ENCODE measurements at regions not wholly inside any gene's neighbourhood (a gene's known extent, or its start where the extent isn't known, plus 50 kb on each side); places are given as distances from the start of the nearest gene placed in this dataset.
"Not testable (repeated sequence)": the region's sequence is repeated elsewhere in the genome, so short reads cannot be mapped to it uniquely, and the experiment has no call there.

DNA sequence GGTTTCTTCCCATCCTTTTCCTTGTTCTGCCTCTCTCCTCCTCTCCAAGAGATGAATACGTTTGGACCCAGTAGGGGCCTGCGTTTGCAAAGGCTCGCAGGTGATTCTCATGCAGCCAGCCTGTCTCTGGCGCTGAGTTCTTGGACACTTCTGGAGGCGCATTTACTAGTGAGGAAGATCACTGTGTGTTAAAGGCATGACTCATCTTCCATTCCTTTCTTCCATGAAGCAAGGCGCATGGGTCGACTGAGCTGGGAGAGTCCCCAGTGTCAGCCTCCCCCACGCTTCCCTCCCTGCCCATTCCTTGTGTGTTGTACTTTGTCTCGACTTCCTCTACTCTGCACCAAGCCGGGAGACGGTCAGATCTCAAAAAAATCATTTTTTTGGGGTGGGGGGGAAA, 159.9 kb upstream of the EEF2KMT start:
- Mint-ChIP-seq H3K9me3 (no peaks in the 10 kb centered on the region), H3K4me1 (no peaks in the 10 kb centered on the region), H3K27ac (no peak overlapping the region), H3K4me3 (no peak overlapping the region), H3K27me3 (peaks cover 25% of the 10 kb centered on the region)
- DNase-seq = no peak
- no peak for ATAC-seq

GRCh38 chr16:5252791-5253190, 155.2 kb upstream of the EEF2KMT start:
- Mint-ChIP-seq H3K27ac (no peak overlapping the region), H3K4me1 (no peaks in the 10 kb centered on the region), H3K9me3 (no peaks in the 10 kb centered on the region), H3K27me3 (peaks cover 33% of the 10 kb centered on the region), H3K4me3 (no peak overlapping the region)
- DNase-seq (no peak), ATAC-seq (no peak)

DNA sequence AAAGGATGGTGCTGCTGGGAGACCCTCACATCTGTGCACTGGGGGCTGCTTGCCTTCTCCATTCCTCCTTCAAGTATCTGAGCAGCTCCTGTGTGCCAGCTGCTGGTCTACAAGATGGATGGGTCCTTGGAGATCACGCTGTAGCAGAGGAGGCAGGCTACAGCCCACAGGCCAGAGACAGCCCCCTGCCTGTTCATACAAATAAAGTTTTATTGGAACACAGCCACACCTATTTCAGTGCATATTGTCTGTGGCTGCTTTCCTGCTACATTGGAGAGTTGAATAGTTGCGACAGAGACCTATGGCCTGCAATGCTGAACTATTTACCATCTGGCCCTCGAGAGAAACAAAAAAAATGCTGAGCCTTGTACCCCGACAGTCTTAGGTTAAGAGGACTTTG, 149.8 kb upstream of the EEF2KMT start:
- H3K27me3 Mint-ChIP-seq = peaks cover 21% of the 10 kb centered on the region
- ATAC-seq, H3K9me3 Mint-ChIP-seq: not testable (repeated sequence)

GRCh38 chr16:5240278-5240626, 142.7 kb upstream of the EEF2KMT start:
- H3K4me1 Mint-ChIP-seq, H3K9me3 Mint-ChIP-seq, ATAC-seq, H3K27ac Mint-ChIP-seq, DNase-seq, H3K4me3 Mint-ChIP-seq: not testable (repeated sequence)
- peaks cover 53% of the 10 kb centered on the region for H3K27me3 Mint-ChIP-seq

More for the DNA sequence above, 149.8 kb upstream of the EEF2KMT start:
- not testable (repeated sequence) for DNase-seq, H3K4me3 Mint-ChIP-seq, H3K4me1 Mint-ChIP-seq, H3K27ac Mint-ChIP-seq

- H3K4me1 Mint-ChIP-seq, H3K27ac Mint-ChIP-seq, H3K9me3 Mint-ChIP-seq: not testable (repeated sequence)
- Mint-ChIP-seq H3K27me3 (peaks cover 48% of the 10 kb centered on the region), H3K4me3 (peak overlapping the region; percentile 44 to 54)
- DNase-seq = peak; percentile 51 to 72
- peak; percentile 60 for ATAC-seq
These were observed 142.1 kb upstream of the EEF2KMT start for GRCh38 chr16:5239472-5240277.

GRCh38 chr16:5235119-5235518, 137.5 kb upstream of the EEF2KMT start:
- Mint-ChIP-seq H3K27ac (no peak overlapping the region), H3K9me3 (no peaks in the 10 kb centered on the region), H3K4me1 (peaks cover 6% of the 10 kb centered on the region), H3K4me3 (no peak overlapping the region), H3K27me3 (peaks cover 57% of the 10 kb centered on the region)
- ATAC-seq = no peak
- no peak for DNase-seq

DNA sequence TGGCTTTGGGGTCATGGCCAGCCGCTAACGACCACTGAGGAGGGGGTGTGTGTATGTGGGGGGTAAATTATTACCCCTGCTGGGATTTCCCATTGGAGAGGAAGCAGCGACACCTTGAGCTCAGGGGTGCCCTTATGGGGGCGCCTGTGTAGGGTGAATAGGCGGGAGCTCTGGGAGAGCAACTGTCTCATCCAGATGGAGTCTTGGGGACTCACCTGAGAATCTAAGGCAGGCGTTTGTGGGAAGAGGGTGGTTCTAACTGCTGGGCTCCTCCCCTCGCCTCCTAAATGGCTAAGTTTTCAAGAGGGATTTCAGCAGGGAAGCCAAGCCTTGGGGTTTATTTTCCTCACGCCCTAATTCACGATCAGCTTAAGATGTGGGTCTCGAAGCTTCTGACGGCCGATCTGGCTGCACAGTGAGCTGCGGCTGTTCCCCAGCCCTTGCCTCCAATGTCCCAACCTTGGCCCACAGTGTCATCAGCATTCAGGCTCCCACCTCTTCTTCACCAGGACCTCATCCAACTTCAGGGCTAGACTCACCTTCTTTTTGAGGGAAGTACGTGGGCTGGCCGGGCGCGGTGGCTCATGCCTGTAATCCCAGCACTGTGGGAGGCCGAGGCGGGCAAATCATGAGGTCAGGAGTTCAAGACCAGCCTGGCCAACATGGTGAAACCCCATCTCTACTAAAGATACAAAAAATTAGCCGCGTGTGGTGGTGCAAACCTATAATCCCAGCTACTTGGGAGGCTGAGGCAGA, 136.9 kb upstream of the EEF2KMT start:
- peaks cover 55% of the 10 kb centered on the region for H3K27me3 Mint-ChIP-seq
- peaks cover 6% of the 10 kb centered on the region for H3K4me1 Mint-ChIP-seq
- H3K4me3 Mint-ChIP-seq = no peak overlapping the region
- DNase-seq (no peak), ATAC-seq (no peak)
- H3K27ac Mint-ChIP-seq = peak overlapping the region in 1 of 2 donors; percentile 80
- H3K9me3 Mint-ChIP-seq = no peaks in the 10 kb centered on the region

DNA sequence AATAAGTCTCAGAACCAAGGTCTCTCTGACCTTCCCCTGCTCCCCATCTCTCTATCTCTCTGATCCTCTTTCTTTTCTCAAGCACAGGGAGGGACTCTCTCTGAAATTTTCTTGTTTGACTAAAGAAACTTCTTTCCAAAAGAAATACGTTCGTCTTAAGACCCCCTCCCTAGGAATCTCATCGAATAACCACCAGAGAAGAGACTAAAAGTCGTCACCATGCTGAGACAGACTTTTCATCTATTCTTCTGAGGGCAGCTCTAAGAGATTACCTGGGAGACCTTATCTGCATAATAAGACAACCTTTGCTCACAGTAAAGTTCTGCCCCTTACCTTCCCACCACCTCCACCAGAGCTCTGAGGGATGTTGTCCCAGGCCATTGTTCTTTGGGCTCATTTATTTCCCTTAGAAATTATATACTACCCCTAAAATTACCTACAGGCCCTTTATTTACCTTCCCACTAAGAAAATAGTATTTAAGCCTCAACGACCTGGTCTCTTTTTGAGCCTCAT, 133.7 kb upstream of the EEF2KMT start:
- DNase-seq (no peak), ATAC-seq (no peak)
- Mint-ChIP-seq H3K9me3 (no peaks in the 10 kb centered on the region), H3K27me3 (peaks cover 54% of the 10 kb centered on the region), H3K27ac (no peak overlapping the region), H3K4me3 (no peak overlapping the region), H3K4me1 (no peaks in the 10 kb centered on the region)

- H3K4me3 Mint-ChIP-seq = no peak overlapping the region
- DNase-seq (no peak), ATAC-seq (no peak)
- H3K27me3 Mint-ChIP-seq = peaks cover 53% of the 10 kb centered on the region
- H3K4me1 Mint-ChIP-seq = no peaks in the 10 kb centered on the region
- no peaks in the 10 kb centered on the region for H3K9me3 Mint-ChIP-seq
- H3K27ac Mint-ChIP-seq = no peak overlapping the region
These were observed 130.8 kb upstream of the EEF2KMT start for GRCh38 chr16:5228369-5228768.

- Mint-ChIP-seq H3K27ac (no peak overlapping the region), H3K27me3 (peaks cover 36% of the 10 kb centered on the region)
- no peak for ATAC-seq
These were observed 128.5 kb upstream of the EEF2KMT start for GRCh38 chr16:5225931-5226655.

DNA sequence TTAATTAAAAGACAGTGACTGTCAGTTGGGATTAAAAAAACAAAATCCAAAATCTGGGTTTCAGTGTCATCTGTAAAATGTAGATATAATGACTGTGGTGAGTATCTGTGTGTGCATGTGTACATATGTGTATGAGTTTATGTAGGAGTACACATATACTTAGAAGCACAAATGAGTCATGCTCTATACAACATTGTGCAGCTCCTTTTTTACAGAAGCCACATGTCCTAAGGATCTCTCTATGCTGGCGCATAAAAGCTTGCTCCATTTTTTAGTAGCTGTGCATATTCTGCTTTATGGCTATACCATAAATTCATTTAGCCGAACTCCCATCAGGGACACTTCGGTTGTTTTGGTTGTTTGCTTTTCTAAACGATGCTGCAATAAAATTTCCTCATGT, 125.2 kb upstream of the EEF2KMT start:
- Mint-ChIP-seq H3K9me3 (no peaks in the 10 kb centered on the region), H3K4me1 (no peaks in the 10 kb centered on the region), H3K27ac (no peak overlapping the region), H3K4me3 (no peak overlapping the region), H3K27me3 (peaks cover 43% of the 10 kb centered on the region)
- ATAC-seq = no peak
- DNase-seq = no peak

More at GRCh38 chr16:5225931-5226655, 128.5 kb upstream of the EEF2KMT start:
- Mint-ChIP-seq H3K4me3 (no peak overlapping the region), H3K9me3 (no peaks in the 10 kb centered on the region), H3K4me1 (no peaks in the 10 kb centered on the region)
- no peak for DNase-seq

DNA sequence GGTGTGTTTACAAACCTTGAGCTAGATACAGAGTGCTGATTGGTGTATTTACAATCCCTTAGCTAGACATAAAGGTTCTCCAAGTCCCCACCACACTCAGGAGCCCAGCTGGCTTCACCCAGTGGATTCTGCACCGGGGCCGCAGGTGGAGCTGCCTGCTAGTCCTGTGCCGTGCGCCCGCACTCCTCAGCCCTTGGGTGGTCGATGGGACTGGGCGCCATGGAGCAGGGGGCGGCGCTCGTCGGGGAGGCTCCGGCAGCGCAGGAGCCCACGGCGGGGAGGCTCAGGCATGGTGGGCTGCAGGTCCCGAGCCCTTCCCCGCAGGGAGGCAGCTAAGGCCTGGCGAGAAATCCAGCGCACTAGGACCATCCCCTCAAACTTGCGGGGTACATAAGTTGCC, 124.2 kb upstream of the EEF2KMT start:
- not testable (repeated sequence) for H3K27ac Mint-ChIP-seq, DNase-seq, ATAC-seq, H3K4me3 Mint-ChIP-seq, H3K9me3 Mint-ChIP-seq, H3K4me1 Mint-ChIP-seq
- H3K27me3 Mint-ChIP-seq = peaks cover 43% of the 10 kb centered on the region

DNA sequence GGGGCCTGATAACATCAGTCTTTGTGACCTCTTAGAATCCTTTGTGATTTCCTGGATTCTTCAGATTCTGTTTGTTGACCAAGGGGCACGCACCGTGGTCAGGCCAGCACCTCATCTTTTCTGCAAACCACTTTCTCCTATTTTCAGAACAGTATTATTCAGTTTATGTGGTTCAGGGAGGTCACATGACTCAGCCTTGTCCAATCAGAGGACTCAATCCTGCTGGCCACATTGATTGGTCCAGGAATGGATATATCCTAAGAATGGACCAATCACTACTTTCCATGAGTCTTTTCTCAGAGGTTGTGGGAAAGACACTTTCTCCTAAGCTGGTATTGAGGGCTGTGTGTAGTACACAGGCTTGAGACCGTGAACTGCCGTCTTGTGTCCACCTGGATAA, 123.1 kb upstream of the EEF2KMT start:
- Mint-ChIP-seq H3K9me3 (no peaks in the 10 kb centered on the region), H3K27me3 (peaks cover 44% of the 10 kb centered on the region), H3K4me3 (no peak overlapping the region), H3K27ac (no peak overlapping the region), H3K4me1 (no peaks in the 10 kb centered on the region)
- ATAC-seq = no peak
- no peak for DNase-seq

DNA sequence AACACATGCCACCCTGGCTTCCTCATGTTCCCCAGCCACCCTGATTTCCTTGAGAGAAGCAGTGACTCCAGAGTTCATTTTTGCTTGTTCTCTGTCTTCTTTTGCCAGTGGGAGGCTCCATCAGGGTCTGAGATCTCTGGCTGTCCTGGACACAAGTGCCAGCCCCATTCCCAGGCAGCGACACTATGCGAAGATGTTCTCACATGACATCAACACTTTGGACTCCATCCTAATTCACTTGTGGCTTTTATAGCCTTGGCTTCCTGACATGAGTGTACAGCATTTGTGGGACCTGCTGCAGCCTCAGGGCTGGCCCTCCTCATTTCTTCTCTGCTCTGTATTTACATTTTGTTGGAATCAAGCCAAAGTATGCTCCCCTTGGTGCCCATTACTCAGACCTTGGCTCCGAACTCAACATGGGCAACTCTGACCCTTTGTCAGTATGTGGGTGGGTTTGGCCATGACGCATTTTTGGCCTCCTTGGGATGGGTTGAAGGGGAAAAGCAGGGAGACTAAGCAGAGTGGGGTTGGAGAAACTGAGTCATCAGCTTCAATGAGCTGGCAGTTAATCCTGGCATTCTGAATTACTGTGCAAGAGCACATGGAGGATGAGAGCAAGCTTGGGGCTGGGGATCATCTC, 119.0 kb upstream of the EEF2KMT start:
- no peak for DNase-seq
- no peak for ATAC-seq
- Mint-ChIP-seq H3K27me3 (peaks cover 57% of the 10 kb centered on the region), H3K27ac (no peak overlapping the region), H3K4me1 (no peaks in the 10 kb centered on the region), H3K9me3 (no peaks in the 10 kb centered on the region), H3K4me3 (no peak overlapping the region)

- no peak for DNase-seq
- H3K27me3 Mint-ChIP-seq = peaks cover 57% of the 10 kb centered on the region
- no peak overlapping the region for H3K27ac Mint-ChIP-seq
- H3K4me3 Mint-ChIP-seq = no peak overlapping the region
- no peaks in the 10 kb centered on the region for H3K4me1 Mint-ChIP-seq
- no peaks in the 10 kb centered on the region for H3K9me3 Mint-ChIP-seq
- ATAC-seq = no peak
These were observed 118.3 kb upstream of the EEF2KMT start for GRCh38 chr16:5215901-5216300.
